Thyroid gland (tissue), 4 donors: ENCODE measurements at regions not wholly inside any gene's neighbourhood (a gene's known extent, or its start where the extent isn't known, plus 50 kb on each side); places are given as distances from the start of the nearest gene placed in this dataset.

Experiments used
- DNase-seq, 2 donors: peaks; one replicate each; pipeline ENCODE4 v3.0.0-alpha.2; 2019
- H3K27ac ChIP-seq, 3 donors: fragments of 200-600 bp; sonication (generic); 1 replicate in 2 of 3; 2 replicates in 1 of 3; pipeline ENCODE4 v1.5.1; 2016 to 2019; ENCODE audit warnings: mild to moderate bottlenecking in 1 of 3, moderate library complexity in 1 of 3
- H3K27me3 ChIP-seq: fragments of 200-600 bp; sonication (generic); one replicate; pipeline ENCODE4 v1.5.1; 2019
- H3K36me3 ChIP-seq, 2 donors: fragments of 200-600 bp; sonication (generic); one replicate each; pipeline ENCODE4 v1.5.1; 2016 to 2019
- H3K4me1 ChIP-seq, 2 donors: fragments of 200-600 bp; sonication (generic); one replicate each; pipeline ENCODE4 v1.5.1; 2017 to 2019
- H3K4me3 ChIP-seq, 3 donors: fragments of 200-600 bp; sonication (generic); replicated peaks in 1 of 3; 1 replicate in 2 of 3; 2 replicates in 1 of 3; pipeline ENCODE4 v1.5.1; 2016; ENCODE audit warnings: mild to moderate bottlenecking in 1 of 3
- H3K9me3 ChIP-seq: fragments of 200-600 bp; sonication (generic); one replicate; pipeline ENCODE4 v1.5.1; 2017
- POLR2A ChIP-seq, 2 donors: fragments of 450-650 bp; IDR thresholded peaks; one replicate each; pipeline ENCODE4 v1.6.1; 2017; ENCODE audit warnings: antibody characterized with exemption in 2 of 2, mild to moderate bottlenecking in 2 of 2, moderate library complexity in 1 of 2
- WGBS, 2 donors: methylation state at CpG; one replicate each; pipeline ENCODE4 v1.1.5; 2017; 5-methylcytosine and 5-hydroxymethylcytosine counted together
- intact Hi-C: fragments of 100-400 bp; cut with DNase I; formaldehyde crosslinking; loops from one replicate; pipeline ENCODE4 v1.15.1; 2023
- TF ChIP-seq, protein P1 (sequence below), 6 experiments: fragments of 200-600 bp in 3 of 6; fragments of 450-650 bp in 3 of 6; sonication (generic) in 3 of 6; IDR thresholded peaks; one replicate each; pipeline ENCODE4 v1.5.1; 2016 to 2019; ENCODE audit warnings: antibody characterized with exemption in 6 of 6, mild to moderate bottlenecking in 2 of 6, inconsistent platforms in 1 of 6, moderate library complexity in 1 of 6

GRCh38 chr2:105504459-105504858, 105.6 kb upstream of the FHL2 start:
- intact Hi-C loops, result no loop called here
- H3K27ac ChIP-seq, result peak overlapping the region; percentile 12 to 44 (median 24)
- H3K27me3 ChIP-seq, result no peaks in the 10 kb centered on the region

DNA sequence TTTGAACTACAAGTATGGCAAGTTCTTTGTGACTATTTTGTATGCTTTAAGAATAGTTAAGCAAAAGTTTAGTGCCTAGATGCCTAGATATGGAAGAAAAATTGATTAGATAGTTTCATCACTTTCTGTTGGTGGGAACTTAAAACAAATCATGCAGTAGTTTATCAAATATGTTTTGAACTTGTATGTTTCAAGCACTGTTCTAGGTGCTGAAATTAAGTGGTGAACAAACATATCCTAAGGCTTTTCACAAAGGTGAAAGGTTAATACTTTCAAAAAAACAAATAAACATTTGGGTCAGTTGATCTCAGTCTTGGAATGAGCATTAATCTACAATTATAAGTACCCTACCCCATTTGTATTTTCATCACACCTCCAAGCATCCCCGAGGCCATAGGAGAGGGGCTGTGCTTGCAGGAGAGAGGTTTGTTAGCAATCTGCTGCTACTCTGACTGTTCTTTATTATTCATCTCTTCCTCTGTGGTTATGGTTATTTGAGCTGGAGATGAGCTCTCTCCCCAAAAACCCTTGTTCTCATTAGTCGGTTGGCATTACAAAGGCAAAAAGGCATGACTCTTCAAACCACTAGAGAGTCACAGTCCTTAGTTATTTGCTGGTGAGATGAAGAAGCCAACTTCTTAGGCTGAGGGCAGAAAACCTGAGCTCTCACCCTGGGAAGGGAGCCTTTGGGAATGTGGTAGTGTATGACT, 103.9 kb upstream of the FHL2 start:
- peak overlapping the region in 1 of 3 donors; percentile 44 for H3K27ac ChIP-seq
- no peaks in the 10 kb centered on the region for H3K9me3 ChIP-seq
- DNase-seq, result no peak
- no peak for TF ChIP-seq POLR2A (IDR thresholded peaks at IDR 0.05)
- TF ChIP-seq, protein P1, sequence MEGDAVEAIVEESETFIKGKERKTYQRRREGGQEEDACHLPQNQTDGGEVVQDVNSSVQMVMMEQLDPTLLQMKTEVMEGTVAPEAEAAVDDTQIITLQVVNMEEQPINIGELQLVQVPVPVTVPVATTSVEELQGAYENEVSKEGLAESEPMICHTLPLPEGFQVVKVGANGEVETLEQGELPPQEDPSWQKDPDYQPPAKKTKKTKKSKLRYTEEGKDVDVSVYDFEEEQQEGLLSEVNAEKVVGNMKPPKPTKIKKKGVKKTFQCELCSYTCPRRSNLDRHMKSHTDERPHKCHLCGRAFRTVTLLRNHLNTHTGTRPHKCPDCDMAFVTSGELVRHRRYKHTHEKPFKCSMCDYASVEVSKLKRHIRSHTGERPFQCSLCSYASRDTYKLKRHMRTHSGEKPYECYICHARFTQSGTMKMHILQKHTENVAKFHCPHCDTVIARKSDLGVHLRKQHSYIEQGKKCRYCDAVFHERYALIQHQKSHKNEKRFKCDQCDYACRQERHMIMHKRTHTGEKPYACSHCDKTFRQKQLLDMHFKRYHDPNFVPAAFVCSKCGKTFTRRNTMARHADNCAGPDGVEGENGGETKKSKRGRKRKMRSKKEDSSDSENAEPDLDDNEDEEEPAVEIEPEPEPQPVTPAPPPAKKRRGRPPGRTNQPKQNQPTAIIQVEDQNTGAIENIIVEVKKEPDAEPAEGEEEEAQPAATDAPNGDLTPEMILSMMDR (IDR thresholded peaks at IDR 0.05), result no peak
- peaks cover 25 to 33% of the 10 kb centered on the region in 2 donors for H3K4me1 ChIP-seq
- no peaks in the 10 kb centered on the region for H3K27me3 ChIP-seq
- intact Hi-C loops, result no loop called here
- no peaks in the 10 kb centered on the region for H3K36me3 ChIP-seq
- H3K4me3 ChIP-seq, result no peak overlapping the region
- 36 to 47% methylated on average over 2 of the region's 2 CpGs for WGBS, 2 donors

More at GRCh38 chr2:105504459-105504858, 105.6 kb upstream of the FHL2 start:
- no peak for DNase-seq
- H3K36me3 ChIP-seq, result no peaks in the 10 kb centered on the region
- TF ChIP-seq, protein P1 (IDR thresholded peaks at IDR 0.05), result no peak
- no peak for TF ChIP-seq POLR2A (IDR thresholded peaks at IDR 0.05)
- H3K4me1 ChIP-seq, result peaks cover 14 to 27% of the 10 kb centered on the region in 2 donors
- no peak overlapping the region for H3K4me3 ChIP-seq
- H3K9me3 ChIP-seq, result no peaks in the 10 kb centered on the region

GRCh38 chr2:105498281-105498846, 99.5 kb upstream of the FHL2 start:
- intact Hi-C loops, result no loop called here

DNA sequence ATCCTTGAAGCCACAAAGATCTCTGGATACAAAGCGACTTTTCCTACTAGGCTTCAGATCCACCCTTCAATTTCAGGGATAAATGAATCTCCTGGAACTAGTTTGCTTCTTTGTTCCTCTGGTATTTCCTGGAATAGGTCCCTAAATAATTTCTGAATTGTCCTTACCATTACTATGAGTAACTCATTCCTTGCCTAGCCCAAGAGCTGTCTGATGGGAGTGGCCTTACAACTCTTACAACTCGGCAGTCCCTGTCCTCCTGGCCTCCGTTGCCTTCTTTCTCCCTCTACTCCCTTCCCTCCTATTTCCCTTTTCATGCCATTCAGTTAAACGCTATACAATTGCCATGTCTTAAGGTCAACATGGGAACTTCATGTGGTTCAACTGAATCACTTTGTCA, 98.2 kb upstream of the FHL2 start:
- intact Hi-C loops, result no loop called here
- H3K9me3 ChIP-seq, result no peaks in the 10 kb centered on the region
- H3K4me1 ChIP-seq, result peaks cover 6 to 16% of the 10 kb centered on the region in 2 donors
- no peaks in the 10 kb centered on the region for H3K27me3 ChIP-seq
- DNase-seq, result no peak
- no peak overlapping the region for H3K4me3 ChIP-seq
- peak overlapping the region in 1 of 3 donors; percentile 8 for H3K27ac ChIP-seq
- WGBS, 2 donors, result 85 to 94% methylated on average over 4 of the region's 4 CpGs
- TF ChIP-seq POLR2A (IDR thresholded peaks at IDR 0.05), result no peak
- TF ChIP-seq, protein P1 (IDR thresholded peaks at IDR 0.05), result no peak
- no peaks in the 10 kb centered on the region for H3K36me3 ChIP-seq

More at GRCh38 chr2:105498281-105498846, 99.5 kb upstream of the FHL2 start:
- WGBS, 2 donors, result 22 to 49% methylated on average over 5 of the region's 5 CpGs
- H3K36me3 ChIP-seq, result no peaks in the 10 kb centered on the region
- no peaks in the 10 kb centered on the region for H3K9me3 ChIP-seq
- H3K27ac ChIP-seq, result peak overlapping the region; percentile 32 to 57 (median 45)
- TF ChIP-seq, protein P1 (IDR thresholded peaks at IDR 0.05), result no peak
- TF ChIP-seq POLR2A (IDR thresholded peaks at IDR 0.05), result no peak
- H3K4me1 ChIP-seq, result peaks cover 12 to 24% of the 10 kb centered on the region in 2 donors
- DNase-seq, result peak; percentile 34 to 44
- no peaks in the 10 kb centered on the region for H3K27me3 ChIP-seq
- no peak overlapping the region for H3K4me3 ChIP-seq

DNA sequence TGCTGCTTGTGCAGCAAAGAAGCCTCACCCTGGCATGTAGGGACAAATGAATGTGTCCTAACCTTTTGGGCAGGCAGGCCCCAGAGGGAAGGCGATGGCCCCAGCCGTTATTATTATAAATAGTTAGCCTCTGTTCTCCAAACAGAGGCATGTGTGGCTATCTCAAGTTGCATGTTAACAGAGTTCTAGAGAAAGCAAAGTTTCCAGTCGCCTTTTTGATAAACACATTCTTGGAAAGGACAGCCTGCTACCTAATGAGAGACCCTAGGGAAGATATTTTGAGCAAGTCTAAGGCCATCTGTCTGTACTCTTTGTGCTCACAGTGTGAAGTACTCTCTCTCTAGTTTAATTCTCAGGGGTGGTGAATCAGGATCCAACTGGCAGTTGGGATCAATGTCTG, 97.4 kb upstream of the FHL2 start:
- Histone ChIP-seq H3K36me3 (no peaks in the 10 kb centered on the region), H3K27me3 (no peaks in the 10 kb centered on the region), H3K4me1 (peaks cover 6 to 16% of the 10 kb centered on the region in 2 donors), H3K27ac (peak overlapping the region in 2 of 3 donors; percentile 8 to 35), H3K4me3 (no peak overlapping the region), H3K9me3 (no peaks in the 10 kb centered on the region)
- intact Hi-C loops, result no loop called here
- 65 to 69% methylated on average over 3 of the region's 3 CpGs for WGBS, 2 donors
- TF ChIP-seq, protein P1 (IDR thresholded peaks at IDR 0.05), result no peak
- TF ChIP-seq POLR2A (IDR thresholded peaks at IDR 0.05), result no peak
- no peak for DNase-seq
